HG03565 (cell line): ENCODE measurements at regions not wholly inside any gene's neighbourhood (a gene's known extent, or its start where the extent isn't known, plus 50 kb on each side); places are given as distances from the start of the nearest gene placed in this dataset.
A peak's percentile ranks its signal among the peaks of the same experiment; 100 is the strongest.

ENCODE experiments used
- ATAC-seq: cut with Tn5 transposase; IDR thresholded peaks from one replicate; pipeline ENCODE4 v1.9.1; 2021; ENCODE audit warnings: mild to moderate bottlenecking, moderate library complexity; ENCODE audit not compliant: unreplicated experiment

DNA sequence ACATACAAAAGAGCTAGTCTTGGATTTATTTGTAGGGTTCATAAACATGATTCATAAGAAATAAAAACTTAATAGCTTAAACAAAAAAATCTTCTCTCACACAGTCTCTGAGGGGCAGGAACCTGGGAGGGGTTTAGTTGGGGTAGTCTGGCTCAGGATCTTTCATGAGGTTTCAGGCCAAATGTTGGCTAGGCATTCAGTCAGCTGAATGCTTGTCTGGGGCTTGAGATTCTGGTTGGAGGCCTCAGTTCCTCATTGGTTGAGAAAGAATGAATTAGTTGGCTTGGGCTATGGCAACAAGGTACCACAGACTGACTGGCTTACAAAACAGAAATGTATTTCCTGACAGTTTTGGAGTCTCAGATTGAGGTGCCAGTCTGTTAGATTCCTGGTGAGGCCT, 74.3 kb downstream of the ANKRD7 start:
- no peak for ATAC-seq

GRCh38 chr7:118300177-118300576, 75.7 kb downstream of the ANKRD7 start:
- no peak for ATAC-seq

- ATAC-seq: no peak
Observed at GRCh38 chr7:118304100-118304499, 79.6 kb downstream of the ANKRD7 start.

GRCh38 chr7:118305671-118306070, 81.2 kb downstream of the ANKRD7 start:
- no peak for ATAC-seq

DNA sequence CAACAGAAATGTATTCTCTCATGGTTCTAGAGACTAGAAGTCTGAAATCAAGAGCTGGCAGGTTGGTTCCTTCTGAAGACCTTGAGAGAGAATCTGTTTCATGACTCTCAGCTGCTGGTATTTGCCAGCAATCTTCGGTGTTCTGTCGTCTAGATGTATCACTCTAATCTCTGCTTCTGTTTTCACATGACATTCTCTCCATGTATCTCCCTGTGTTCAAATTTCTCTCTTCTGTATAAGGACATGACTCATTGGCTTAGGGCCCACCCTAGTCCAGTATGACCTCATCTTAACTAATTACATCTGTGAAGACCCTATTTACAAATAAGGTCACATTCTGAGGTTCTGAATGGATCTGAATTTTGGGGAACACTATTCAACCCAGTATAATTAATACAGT, 82.3 kb downstream of the ANKRD7 start:
- ATAC-seq: no peak

- peak; percentile 82 for ATAC-seq
Observed at GRCh38 chr7:118311121-118311836, 86.8 kb downstream of the ANKRD7 start.

- peak; percentile 21 for ATAC-seq
Observed at GRCh38 chr7:118312051-118312450, 87.5 kb downstream of the ANKRD7 start.

DNA sequence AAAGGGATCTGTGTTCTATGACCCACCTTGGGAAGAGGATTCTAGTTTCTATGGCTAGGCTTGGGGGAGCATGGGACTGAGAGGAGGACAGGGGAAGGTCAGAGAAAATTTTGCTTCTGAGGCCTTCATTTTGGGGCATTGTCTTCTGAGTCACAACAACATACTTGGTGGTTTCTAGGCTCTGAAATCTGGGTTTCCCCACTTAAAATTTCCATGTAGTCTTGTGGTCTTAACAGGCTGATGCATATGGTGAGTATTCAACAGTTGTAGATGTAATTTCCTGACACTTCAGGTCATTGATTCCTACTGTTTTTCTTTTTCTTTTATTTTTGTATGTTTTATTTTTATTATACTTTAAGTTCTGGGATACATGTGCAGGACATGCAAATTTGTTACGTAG, 88.5 kb downstream of the ANKRD7 start:
- ATAC-seq: peak; percentile 59

GRCh38 chr7:118324790-118325449, 100.4 kb downstream of the ANKRD7 start:
- no peak for ATAC-seq

DNA sequence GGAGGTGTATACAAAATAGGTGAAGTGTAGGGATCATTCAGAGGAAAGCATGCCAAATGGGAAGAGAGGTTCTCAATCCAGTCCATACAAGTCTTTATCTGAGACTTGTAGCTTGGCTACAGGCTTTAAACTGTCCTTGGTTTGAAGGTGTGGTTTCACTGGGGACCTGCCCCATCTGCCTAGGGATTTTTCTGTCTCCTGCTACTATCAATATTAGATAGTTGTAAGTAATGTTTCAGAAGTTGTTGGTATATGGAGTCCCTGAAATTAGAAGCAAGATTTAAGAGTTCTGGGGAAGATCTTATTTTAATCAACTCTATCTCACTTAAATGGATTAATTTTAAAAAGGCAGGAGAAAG, 100.9 kb downstream of the ANKRD7 start:
- no peak for ATAC-seq

GRCh38 chr7:118327174-118327573, 102.7 kb downstream of the ANKRD7 start:
- ATAC-seq: no peak

DNA sequence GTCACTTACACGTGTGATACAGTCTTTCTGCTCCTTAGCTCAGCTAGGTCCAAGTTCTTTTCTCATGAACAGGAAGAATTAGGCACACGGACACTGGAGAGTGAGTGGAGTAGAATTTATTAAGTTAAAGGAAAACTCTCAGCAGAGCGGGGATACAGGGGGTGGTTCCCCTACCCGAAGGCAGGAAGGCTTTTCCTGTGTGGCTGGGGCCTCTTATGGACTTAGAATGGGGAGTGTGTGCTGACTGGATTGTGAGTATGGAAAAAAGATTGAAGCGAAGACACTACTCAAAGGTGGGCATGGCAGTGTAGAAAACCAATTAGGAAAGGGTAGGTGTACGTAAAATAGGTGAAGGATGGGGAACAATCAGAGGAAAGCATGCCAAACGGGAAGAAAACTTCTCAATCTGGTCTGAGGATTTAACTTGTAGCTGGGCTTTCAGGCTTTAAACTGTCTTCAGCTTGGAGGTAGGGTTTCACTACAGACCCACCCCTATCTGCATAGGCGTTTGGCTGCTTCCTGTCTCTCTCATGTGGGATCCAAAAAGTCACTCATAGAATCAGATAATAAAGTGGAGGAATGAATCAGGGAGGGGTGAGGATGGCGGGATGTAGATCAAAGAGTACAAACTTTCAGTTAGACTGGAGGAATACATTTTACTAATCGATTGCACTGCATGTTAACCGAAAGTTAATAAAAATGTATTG, 104.2 kb downstream of the ANKRD7 start:
- ATAC-seq: no peak

DNA sequence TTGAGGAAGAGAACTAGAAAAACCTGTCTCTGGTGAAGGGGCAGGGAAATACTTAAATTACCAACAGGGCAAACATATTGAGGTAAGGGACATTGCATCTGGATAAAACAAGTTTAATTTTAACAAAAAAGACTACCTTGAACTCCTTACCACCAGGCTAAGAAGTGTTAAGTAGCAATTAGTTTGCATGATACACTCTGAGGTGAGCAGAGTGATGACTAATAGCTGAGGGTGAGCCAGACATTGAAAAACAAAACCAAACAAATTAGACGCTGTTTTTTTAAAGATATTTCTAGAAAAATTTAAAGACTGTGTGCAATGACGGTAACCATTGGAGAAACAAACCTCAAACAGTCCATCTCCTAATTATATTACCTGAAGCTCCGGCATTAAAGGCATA, 105.9 kb downstream of the ANKRD7 start:
- ATAC-seq: no peak

DNA sequence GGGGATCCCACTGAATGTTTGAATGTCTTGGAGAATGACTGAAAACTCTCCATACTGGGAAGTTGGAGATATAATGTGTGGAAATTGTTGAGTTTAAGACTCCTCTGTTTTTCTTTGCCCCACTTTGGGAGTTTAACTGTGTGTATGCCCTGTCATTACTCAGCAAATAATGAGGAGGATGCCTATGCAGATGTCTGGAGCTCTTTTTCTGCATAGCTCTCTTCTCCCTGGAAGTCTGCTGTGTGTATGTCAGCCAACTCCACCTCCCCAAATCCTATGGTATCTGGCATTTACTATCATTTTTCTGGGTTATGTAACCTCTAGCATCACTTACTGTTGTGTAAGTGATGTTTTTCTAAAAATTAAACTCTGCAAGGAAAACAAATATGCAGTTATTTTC, 122.2 kb downstream of the ANKRD7 start:
- ATAC-seq: no peak

DNA sequence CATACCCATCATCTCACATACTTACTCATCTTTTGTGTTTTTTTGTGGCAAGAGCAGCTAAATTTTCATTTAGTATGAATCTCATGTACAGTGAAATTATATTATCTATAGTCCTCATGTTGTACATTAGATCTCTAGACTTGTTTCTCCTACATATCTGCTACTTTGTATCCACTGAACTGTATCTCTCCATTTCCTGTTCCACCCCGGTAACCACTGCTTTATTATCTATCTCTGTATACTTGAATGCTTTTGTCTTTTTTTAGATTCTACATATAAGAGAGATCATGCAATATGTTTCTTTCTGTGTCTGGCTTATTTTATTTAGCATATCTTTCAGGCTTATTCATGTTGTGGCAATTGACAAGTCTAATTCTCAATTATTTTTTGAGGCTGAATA, 125.1 kb downstream of the ANKRD7 start:
- peak; percentile 34 for ATAC-seq

GRCh38 chr7:118350260-118350659, 125.8 kb downstream of the ANKRD7 start:
- ATAC-seq: peak; percentile 27

- ATAC-seq: peak; percentile 47
Observed at GRCh38 chr7:118352867-118353453, 128.5 kb downstream of the ANKRD7 start.

DNA sequence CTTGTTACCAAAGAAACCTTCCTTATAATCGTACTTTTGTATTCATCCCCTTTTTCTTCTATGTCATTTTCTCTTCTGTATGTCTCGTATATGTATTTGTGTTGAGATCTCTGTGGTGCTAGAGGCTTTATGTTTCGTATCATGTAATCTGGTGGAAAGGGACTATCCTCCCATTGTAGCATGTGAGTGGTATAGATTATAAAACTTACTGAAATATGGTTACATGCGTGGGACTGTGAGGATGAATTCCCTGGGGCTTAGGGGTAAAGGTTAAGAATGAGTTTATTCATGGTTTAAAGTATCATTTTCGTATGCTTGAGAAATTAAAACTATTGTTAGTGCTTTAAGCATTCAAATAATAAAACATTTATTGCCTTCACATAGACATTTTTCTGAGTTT, 141.9 kb downstream of the ANKRD7 start:
- ATAC-seq: no peak

DNA sequence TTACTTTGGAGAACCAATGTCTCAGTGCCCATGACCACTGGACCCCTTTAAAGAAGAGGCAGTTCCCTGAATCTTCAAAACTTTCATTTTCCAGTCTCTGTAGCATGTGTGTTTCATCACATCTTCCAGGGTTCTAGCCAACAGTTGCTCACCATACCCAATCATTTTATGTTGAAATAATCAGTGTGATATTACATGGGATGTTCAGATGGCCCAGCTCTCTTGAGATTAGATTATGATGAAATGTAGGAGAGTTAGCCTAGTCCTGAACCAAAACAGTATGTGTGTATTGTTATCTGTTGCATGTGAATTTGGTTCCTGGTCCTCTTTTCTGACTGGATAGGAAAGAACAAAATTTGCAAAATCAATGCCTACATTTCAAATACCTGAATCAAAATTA, 144.5 kb downstream of the ANKRD7 start:
- no peak for ATAC-seq

DNA sequence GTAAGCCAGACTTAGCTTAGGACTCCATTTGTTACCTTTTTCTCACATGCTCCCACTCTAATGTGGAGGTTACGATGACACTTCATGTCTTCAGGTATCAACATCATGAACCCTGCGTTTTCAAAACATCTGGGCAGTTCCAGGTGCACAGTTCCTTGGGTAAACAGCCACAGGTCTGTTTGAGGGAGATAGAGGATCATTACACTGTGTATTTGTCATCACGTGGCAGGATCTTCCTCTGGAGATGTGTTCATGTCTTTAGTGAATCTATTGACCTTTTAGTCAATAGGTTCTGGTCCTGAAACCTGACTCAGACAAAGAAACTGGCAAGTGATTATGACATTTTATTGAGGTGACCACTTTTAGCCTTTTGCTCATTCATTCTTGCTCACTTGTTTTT, 145.5 kb downstream of the ANKRD7 start:
- ATAC-seq: no peak

- ATAC-seq: peak; percentile 56
Observed at GRCh38 chr7:118372530-118372929, 148.0 kb downstream of the ANKRD7 start.

DNA sequence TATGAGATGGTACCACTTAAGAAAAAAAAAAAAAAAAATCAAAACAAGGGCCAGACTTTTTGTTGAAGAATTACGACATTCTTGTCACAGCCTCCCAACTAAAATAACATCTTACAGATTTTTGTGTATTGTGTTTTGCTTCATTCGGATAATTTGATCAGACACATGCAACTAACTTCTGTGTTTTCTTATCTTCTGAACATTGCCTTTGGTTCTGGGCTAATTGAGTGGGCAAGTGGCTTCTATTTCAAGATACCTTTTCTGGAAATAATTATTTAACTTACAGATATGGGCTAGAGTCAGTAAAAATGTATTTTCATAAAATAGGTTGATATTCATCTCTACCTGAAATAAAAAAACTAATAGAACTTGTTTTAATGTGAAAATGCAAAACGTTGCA, 165.1 kb downstream of the ANKRD7 start:
- no peak for ATAC-seq
